GM21619 (cell line): ENCODE measurements at regions not wholly inside any gene's neighbourhood (a gene's known extent, or its start where the extent isn't known, plus 50 kb on each side); places are given as distances from the start of the nearest gene placed in this dataset.

Source experiments
- ATAC-seq: cut with Tn5 transposase; IDR thresholded peaks from one replicate; pipeline ENCODE4 v1.9.1; 2021; ENCODE audit not compliant: unreplicated experiment

DNA sequence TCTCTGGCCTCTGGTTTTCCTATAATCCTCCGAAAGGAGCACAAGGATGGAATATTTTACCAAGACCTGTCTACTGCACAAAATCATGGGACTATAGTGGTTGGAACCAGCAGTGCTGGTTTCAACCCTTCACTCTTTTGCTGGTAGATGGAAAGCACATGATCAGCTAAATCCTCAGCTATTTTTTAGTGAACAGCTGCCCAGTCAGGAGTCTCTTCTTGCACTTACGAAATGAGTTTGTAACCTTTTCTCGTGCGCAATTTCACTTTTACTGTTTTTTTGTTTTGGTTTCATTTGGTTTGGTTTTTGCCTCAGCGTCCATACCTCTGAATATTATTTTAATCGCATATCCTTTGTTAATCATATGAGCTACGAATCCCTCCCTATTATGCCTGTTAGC lies 418.5 kb upstream of the CPEB2 start:
- no peak for ATAC-seq

DNA sequence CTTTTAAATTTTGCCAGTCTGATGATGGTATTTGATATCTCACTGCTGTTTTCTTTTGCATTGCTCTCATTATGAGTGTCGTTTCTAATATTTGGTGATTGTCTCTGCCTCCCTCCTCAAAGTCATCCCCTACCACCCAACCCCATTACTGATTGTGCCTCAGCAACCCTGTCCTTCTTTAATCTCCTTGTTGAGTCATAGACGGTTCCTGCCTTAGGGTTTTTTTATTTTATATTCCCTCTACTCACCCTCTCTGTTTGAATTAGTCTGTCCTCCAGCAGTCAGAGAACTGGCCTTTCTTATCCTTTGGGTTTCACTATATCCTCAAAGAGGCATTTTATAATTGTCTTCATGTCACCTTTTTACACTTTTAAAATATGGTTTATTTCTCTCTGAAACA lies 409.3 kb upstream of the CPEB2 start:
- ATAC-seq = no peak

DNA sequence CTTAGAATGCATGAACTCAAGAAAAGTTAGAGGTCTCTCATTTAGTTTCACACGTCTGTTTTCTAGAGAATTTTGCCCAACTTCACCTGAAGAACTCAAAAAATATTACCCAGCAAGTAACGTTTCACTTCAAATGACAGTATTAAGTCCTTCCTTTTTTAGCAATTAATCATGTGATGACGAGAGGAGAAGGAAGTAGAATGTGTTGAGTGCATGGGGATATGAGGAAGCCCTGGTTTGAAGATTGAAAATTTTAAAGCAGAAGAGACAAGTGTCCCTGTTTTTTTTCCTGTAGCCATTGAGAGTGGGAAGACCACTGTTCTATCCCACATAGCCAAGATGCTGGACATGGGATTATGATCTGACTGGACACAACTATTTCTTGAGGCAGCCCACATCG lies 406.3 kb upstream of the CPEB2 start:
- no peak for ATAC-seq

DNA sequence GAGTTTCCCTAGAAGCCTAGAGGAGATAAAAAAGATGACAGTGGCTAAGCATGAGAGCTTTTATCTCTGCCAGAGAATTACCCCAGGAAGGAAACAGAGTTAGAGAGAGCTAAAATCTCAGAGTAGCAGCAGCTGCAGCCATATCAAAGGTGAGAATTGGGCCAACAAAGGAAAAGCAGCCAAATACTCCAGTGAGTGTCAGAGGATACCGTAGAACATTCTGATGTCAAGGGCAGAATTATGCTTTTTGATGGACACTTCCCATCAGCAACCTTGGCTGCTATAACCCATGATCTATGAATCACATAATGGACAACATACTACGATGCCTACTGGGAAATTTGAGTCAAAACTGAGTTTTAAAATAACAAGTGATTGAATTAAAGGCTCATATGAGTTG lies 405.8 kb upstream of the CPEB2 start:
- ATAC-seq = no peak

DNA sequence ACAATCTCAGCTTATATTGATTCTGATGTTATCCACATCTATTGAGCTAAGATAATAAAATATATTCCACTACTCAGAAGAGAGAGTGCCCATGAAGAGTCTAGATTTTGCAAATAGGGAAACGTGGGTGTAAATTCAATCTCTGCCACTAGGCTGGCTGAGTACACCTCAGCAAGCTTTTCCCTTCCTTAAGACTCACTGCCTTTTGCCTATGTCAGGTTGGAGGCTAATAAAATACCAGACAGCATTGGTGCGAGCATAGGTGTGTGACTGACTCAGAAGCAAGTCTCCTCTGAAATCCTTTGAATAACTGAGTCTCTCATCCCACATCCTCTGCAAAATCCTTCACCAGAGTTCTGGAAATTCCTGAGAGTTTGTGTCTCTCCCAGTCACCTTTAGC lies 405.4 kb upstream of the CPEB2 start:
- ATAC-seq = no peak

DNA sequence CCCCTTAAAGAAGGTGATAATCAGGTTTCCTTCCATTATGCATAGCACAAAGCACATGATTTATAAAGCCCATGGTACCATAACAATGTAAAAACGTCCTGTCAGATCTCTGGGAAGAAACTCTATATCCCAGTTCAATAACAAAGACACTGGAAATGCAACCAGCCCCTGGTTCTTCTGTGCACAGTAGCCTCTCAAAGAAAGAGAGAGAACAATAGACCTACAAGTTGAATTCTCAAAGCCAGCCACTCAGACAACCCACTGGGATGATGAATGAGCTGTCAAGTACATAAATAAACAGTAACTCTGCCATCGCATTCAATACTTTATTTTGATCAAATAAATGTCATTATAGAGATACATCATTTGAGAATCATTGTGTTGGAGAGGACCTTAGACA lies 400.1 kb upstream of the CPEB2 start:
- no peak for ATAC-seq

DNA sequence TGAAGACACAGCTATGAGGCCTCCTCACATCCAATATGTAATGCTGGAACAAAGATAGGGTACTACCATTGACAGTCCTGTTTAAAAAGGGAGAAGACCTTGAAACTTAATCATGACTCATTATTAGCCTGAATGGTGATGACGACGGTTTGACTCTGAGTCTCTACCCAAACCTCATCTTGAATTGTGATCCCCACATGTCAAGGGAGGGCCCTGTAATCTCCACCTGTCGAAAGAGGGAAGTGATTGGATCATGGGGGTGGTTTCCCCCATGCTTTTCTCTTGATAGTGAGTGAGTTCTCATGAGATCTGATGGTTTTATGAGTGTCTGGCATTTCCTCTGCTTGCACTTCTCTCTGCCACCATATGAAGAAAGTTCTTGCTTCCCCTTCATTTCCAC lies 395.3 kb upstream of the CPEB2 start:
- no peak for ATAC-seq

DNA sequence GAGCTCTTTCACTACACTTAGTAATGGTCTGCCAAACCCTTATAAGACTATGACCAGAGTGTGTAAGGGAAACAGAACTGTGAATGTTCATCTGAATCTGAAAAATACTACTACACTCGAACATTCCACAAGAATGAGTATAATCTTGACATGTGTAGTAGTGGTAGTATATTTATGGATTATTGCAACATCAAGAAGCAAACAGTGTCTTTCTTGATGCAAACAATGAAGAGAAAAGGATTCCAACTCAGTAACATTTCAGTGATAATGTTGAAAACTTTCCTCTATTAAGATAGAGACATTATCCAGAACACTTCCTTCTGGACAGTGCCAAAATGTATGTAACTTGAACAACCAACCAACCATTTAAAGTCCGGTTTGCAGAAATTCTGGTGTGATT lies 394.7 kb upstream of the CPEB2 start:
- no peak for ATAC-seq

DNA sequence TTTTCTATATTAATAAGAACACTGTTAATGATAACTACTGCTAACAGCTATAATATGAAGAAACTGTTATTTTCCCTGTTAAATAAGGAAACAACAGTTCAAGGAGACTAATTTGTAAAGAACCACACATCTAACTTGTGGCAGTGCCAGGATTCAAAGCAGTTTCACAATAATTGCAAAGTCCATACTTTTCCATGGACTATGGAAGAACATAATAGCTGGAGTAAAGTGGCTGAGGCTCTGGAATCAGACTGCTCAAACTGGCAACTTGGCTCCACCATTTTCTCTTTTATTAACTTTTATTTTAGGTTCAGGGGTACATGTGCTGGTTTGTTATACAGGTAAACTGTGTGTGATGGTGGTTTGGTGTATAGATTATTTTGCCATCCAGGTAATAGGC lies 393.7 kb upstream of the CPEB2 start:
- ATAC-seq = no peak

DNA sequence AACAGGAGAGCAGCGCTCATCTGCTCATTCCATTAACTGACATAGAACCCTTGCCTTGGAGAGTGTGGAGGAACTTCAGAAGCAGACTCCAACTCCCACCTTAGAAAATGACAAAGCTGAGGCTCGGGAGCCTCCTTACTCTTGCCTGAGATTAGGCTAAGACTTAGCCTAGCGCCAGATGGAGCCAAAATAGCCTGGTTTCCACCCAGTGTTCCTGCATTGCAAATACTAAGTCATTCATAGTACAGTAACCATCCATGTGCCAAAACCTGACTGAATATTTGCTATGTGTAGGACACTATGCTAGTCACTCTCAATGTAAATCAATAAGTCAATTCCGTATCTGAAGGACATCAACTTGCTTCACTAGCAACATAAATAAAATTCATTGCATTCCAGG lies 387.4 kb upstream of the CPEB2 start:
- ATAC-seq = no peak

DNA sequence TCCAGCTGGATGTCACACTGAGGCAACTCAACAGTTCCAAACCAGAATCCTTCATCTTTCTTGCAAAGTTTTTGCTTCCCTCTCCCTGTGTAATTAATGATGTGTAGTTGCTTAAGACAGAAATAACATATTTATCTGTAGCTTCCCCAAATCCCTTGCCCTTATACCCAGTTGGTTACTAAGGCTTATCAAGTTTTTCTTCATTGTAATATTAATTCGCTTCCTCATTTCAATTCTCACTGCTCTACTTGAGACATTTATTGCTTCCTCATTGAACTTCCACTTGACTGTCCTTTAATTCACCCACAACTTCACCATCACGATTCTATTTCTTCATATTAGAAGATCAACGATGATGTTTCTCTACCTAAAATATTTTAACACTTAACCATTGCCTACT lies 386.6 kb upstream of the CPEB2 start:
- no peak for ATAC-seq

DNA sequence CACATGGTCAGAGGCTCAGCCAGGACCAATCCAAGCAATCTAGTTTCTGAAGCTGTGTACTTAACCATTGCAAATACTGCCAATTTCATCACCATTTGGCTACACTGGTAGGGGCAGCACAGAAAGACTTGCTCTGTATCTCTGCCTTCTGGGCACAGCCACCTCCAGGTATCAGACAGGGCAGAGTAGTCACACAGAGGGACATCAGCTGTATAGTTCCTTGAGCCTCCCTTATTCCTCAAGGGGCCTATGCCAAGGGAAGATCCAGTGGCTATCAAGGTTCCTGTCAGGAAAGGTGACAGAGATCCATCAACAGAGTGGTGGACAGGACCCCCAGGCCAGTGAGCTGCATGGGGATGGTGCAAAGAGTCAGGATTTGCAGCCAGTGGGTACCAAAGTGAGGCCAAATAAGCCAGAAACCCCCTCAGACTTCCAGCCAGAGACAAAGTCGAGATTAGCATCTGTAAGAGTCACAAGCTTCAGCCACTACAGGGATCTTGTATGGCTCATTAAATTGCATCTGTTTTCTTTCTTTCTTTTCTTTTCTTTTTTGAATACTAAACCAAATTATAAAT lies 381.6 kb upstream of the CPEB2 start:
- no peak for ATAC-seq

DNA sequence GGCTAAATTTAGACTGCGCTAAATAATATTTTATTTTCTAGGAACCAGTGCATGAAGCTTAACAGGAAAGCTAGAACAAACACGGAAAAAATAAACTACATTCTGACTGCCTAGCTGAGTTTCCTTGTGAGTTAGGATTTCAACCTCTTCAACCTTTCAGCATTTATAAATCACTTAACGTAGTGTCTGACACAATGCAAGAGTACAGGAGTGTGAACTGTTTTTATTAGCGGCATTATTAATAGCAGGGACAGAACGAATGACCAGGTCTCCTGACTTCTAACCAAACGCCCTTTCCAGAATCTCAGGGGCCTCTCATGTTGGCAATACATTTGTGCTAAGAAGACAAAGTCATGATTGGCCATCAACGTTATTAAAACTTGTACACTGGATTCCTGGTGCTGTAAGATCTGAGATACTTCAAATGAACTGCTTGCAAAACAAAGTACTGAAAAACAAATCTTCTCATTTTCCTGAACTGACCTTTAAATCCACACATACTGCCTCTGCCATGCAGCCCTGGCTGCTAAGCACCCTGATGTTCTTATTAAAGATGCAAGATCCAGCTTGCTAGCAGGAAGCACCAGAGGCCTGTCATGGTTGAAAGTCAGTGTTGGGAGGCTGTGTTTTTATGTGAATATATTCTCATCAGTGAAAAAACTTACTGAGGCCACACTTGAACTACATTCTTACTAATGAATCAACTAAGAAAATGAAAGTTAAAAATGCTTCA lies 380.4 kb upstream of the CPEB2 start:
- no peak for ATAC-seq

DNA sequence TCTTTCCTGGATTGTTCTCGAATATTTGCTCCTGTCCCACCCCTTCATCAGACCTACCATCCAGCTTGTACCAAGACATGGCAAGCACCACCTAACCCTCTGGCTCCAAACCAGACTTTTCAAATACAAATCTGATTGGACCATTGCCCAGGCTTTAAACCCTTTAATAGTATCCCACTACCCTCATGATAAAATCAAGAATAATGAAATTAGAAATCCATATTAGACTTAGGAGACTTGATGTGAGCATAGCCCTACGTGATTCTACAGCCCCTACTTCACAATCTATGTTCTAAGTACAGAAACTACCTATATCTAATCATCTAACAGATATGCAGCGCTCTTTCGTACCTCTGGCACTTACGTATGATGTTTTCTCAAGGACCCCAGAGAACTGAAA lies 375.2 kb upstream of the CPEB2 start:
- ATAC-seq = no peak

DNA sequence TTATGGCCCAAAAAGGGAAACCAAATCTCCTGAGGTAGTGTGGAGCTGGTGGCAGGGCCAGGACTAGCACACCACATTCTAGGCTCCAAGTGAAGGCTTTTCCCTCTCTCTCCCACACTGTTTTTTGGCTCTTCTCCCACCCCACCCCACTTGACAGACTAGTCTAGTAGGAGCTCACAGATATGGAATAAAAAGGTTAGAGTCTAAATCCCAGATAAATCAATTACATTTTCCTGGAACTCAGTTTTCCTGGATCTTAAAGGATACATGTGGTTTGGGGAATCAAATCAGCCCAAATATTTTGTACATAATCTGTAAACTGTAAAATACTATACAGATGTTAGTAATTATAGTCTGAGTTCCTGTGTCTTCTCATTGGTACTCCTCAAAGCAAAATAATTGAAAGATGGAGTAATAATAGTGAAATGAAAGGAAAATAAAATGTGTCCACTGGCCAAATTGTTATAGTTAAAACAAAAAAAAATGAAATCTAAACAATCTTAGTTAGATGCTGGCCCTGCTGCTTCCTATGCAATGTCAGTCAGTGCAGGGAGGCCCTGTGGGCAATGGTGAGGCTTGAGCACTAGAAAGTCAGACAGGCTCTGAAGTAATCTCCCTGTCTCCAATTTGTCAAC lies 370.4 kb upstream of the CPEB2 start:
- no peak for ATAC-seq

DNA sequence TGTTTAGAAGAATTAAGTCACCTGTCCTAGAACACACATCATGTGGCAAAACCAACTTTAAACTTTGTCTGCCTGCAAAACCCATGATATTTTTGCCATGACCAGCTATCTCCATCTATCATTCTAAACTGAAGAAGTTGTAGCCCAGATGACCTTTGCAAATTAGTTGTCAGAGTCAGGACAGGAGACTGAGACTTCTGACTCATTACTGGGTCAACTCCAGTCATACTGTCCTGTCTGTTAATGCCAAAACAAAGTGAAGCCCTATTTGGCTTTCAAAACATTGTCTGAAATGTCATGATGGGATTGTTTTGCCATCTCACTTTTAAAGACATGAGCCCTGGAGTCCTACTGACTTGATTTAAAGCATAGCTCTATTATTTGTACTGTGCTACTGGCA lies 365.7 kb upstream of the CPEB2 start:
- ATAC-seq = no peak

DNA sequence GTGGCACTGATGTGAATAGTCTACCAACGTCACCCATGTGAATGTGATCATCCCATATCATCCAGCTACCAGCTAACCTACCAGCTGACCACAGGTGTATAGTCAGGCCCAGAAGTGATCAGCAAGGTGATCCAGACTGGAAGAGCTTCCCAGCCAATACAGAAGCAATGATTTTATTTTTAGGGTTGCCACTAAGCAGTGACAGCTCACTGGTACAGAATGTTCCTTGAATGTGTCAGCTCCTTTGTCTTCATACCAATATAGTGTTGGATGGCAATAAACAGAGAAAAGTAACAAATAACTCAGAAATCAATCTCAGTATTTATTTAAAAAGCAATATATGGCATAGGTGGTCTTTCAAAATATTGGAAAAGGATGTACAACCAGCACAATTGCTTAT lies 361.8 kb upstream of the CPEB2 start:
- no peak for ATAC-seq

DNA sequence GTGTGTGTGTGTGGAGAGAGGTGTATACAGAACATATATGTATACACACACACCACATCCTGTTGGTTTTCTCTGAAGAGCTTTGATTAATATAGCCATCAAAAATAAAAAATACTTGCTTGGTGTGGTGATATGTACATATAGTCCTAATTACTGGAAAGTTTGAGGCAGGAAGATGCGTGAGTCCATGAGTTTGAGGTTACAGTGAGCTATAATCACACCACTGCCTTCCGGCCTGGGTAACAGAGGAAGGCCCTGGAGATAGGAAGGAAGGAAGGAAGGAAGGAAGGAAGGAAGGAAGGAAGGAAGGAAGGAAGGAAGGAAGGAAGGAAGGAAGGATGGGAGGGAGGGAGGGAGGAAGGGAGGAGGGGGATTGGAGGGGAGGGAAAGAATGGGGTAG lies 360.4 kb upstream of the CPEB2 start:
- ATAC-seq = no peak

DNA sequence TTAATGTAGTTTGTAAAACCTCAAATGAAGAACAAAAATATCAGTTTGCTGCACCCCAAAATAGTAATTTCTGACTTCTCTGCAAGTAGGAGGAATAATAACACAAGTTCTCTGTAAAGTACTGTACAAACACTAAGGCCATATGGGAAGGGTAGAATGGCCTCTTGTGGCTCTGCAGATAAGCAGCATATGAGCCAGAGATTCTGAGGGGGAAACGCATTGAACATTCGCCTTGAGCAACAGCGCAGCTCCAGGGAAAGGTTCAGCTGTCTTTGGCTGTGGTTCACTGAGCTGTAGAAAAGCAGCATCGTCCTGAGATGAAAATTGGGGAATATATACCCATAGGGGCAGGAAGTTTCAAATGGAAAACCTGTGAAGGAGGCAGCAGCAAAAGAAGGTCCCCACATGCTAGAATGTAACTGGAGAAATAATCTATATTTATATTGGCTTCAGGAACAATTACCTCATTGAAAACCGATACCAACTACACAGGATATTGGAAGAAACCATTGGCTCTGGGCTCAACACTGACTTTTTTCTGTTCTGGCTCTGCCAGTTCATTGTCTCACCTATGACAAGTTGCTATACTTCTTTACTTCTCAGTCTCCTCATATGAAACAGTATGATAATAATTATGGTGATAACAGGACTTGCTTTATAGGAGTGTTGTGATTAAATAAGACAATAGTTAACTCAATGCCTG lies 357.6 kb upstream of the CPEB2 start:
- ATAC-seq = no peak

DNA sequence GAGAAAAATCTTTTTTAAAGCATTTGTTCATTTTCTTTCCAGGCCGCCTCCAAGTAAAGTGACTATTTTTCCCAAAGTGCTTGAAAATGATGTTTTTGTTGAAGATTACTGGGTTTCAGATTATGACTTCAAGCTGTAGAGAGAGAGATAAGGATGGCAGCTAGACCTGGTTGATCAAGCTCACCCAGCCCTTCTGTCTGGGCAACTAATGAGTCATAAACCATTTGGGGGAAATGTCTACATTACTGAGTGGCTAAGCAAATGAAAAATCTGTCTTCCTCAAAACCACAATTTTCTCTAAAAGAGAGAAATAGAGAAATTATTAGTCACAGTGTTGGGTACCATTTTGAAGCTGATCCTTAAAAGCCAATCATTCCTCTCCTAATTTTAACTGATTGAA lies 355.4 kb upstream of the CPEB2 start:
- no peak for ATAC-seq

DNA sequence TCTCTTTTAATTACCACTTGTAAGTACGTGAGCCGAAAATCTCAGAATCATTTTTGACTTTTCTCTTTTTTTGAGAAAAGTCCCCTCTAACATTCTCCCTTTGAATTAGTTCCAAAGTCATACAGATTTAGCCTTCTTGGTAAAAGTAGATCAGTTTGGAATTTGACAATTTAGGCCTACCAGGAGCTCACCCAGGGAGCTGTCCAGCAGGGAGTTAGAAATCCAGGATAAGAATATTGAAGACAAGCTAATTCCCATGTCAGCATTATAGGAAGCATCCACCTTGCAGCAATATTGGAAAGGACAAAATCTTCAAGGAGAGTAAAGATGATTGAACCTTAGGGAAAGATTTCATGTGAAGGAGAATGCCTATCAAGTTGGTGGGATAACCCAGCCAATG lies 352.2 kb upstream of the CPEB2 start:
- ATAC-seq = no peak

DNA sequence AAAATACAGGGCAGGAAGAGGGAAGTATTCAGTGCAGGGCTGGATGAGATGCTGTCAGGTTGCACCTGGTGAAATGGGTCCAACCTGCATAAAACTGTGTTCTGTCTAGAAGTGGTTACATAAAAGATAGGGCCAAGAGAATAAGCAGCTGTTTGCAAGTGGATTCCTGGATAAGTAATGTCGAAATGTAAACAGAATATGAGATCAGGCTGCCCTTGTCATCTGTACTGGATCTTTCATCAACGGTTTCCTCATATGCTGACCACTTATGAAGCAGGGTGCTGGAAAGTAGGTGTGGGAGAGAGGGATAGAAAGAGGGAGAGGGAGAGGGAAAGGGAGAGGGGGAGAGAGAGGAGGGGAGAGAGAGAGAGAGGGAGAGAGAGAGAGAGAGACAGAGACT lies 349.8 kb upstream of the CPEB2 start:
- ATAC-seq = no peak
